ENCODE measurements at regions not wholly inside any gene's neighbourhood (a gene's known extent, or its start where the extent isn't known, plus 50 kb on each side); places are given as distances from the start of the nearest gene placed in this dataset.

DNA sequence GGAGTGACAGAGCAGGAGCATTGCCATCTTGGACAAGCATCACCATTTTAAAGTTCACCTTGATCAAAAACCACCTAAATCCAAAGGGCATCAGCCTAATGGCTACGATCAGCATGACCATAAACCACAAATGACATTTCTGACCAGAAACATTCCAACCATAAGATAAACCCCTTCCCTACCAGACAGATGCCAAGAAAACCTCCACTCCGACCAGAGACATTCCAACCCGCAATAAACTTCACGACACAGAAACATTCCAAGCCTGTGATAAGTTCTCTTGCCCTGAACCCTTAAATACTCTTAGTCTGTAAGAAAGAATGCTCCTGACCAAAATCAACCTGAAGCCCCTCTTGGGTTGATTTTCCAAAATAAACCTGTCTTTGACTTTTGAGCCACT, 606.9 kb downstream of the POM121L12 start (continued):
- no peak for TF ChIP-seq ETV1 (tag; conservative IDR thresholded peaks at IDR 0.05; ENCODE audit: low read depth)

DNA sequence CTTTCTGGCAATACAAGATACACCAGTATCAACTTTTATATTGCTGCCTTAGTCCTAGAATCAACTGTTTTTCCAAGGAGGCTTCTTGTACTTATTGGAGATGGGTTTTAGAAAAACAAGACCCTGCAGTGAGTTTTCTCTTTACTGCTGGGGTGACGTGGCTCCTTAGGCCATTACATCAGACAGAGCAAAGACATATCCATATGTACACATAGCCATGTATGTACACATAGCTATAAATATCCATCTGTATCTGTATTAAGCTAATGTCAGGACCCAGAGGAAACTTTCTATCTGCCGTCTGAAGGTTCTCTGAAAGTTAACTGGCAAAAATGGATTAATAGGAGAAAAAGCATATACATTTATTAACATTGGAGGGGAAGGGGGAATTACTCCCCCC, 607.4 kb downstream of the POM121L12 start:
- no peak overlapping the region for H3K4me2 ChIP-seq (ENCODE audit: insufficient read depth, low read length)
- H3K27me3 ChIP-seq (ENCODE audit: control insufficient read depth in 2 of 2, insufficient read depth in 2 of 2, low read length in 2 of 2) = no peaks in the 10 kb centered on the region
- BruUV-seq (replicated peaks) = no TSS peak
- no peak for DNase-seq (ENCODE audit: extremely low read depth in 1 of 4, low spot score in 3 of 4)
- no peak for ATAC-seq
- no peaks in the 10 kb centered on the region for H3K4me1 ChIP-seq (replicated peaks in 1 of 2; ENCODE audit: control insufficient read depth in 2 of 2, insufficient read depth in 2 of 2, low read length in 2 of 2)
- H2AFZ ChIP-seq (ENCODE audit: low read depth, low read length) = no peak overlapping the region
- H4K20me1 ChIP-seq (replicated peaks; ENCODE audit: control insufficient read depth, insufficient read depth, low read length) = no peaks in the 10 kb centered on the region
- H3K9me1 ChIP-seq (ENCODE audit: control insufficient read depth, insufficient read depth, low read length) = no peaks in the 10 kb centered on the region
- H3K36me3 ChIP-seq (ENCODE audit: control insufficient read depth, insufficient read depth, low read length) = no peaks in the 10 kb centered on the region
- no peaks in the 10 kb centered on the region for H3K79me2 ChIP-seq (ENCODE audit: control insufficient read depth, insufficient read depth, low read length)
- no peak overlapping the region for H3K4me3 ChIP-seq
- no peak for TF ChIP-seq CREB1 (IDR thresholded peaks at IDR 0.05)
- no peak for TF ChIP-seq CREB1 (CRISPR knock-in tag; IDR thresholded peaks at IDR 0.05)
- no peak for TF ChIP-seq SRF (CRISPR knock-in tag; IDR thresholded peaks at IDR 0.05)
- no peak for TF ChIP-seq NR2C1 (IDR thresholded peaks at IDR 0.05)
- TF ChIP-seq NR2C1 (tag; IDR thresholded peaks at IDR 0.05) = no peak
- no peak for TF ChIP-seq NR3C1 (CRISPR knock-in tag; IDR thresholded peaks at IDR 0.05)
- TF ChIP-seq, protein P1, sequence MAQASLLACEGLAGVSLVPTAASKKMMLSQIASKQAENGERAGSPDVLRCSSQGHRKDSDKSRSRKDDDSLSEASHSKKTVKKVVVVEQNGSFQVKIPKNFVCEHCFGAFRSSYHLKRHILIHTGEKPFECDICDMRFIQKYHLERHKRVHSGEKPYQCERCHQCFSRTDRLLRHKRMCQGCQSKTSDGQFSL (CRISPR knock-in tag; IDR thresholded peaks at IDR 0.05) = no peak
- TF ChIP-seq, protein P1 (tag; IDR thresholded peaks at IDR 0.05) = no peak
- no peak for TF ChIP-seq ZNF324 (CRISPR knock-in tag; IDR thresholded peaks at IDR 0.05)
- TF ChIP-seq, protein P2, sequence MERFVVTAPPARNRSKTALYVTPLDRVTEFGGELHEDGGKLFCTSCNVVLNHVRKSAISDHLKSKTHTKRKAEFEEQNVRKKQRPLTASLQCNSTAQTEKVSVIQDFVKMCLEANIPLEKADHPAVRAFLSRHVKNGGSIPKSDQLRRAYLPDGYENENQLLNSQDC (CRISPR knock-in tag; IDR thresholded peaks at IDR 0.05) = no peak
- TF ChIP-seq ARHGAP35 (IDR thresholded peaks at IDR 0.05; ENCODE audit: partially characterized antibody) = no peak
- no peak for TF ChIP-seq PCBP1 (IDR thresholded peaks at IDR 0.05; ENCODE audit: low read depth, low read length, poor library complexity, severe bottlenecking)
- TF ChIP-seq NCOA4 (IDR thresholded peaks at IDR 0.05; ENCODE audit: partially characterized antibody) = no peak
- no peak for TF ChIP-seq RBM34 (IDR thresholded peaks at IDR 0.05; ENCODE audit: borderline replicate concordance, insufficient read depth, low read length)
- TF ChIP-seq SRSF9 (IDR thresholded peaks at IDR 0.05; ENCODE audit: borderline replicate concordance, low read depth, low read length) = no peak
- no peak for TF ChIP-seq CBX1 (IDR thresholded peaks at IDR 0.05; ENCODE audit: low read depth)
- TF ChIP-seq RBBP5 (IDR thresholded peaks at IDR 0.05; ENCODE audit: borderline replicate concordance, insufficient read depth, low read length, poor library complexity, severe bottlenecking) = no peak
- H3K9ac ChIP-seq (ENCODE audit: insufficient read depth in 1 of 2, low read depth in 2 of 2, low read length in 2 of 2) = no peak overlapping the region
- H3K9me3 ChIP-seq (replicated peaks; ENCODE audit: control insufficient read depth, insufficient read depth, low read depth, low read length) = 0 out of 2 replicates have a peak, but pooled peaks cover 2% of the 10 kb centered on the region
- in situ Hi-C loops (cut with MboI) (no loop called here), intact Hi-C loops (cut with micrococcal nuclease) (no loop called here)
- FAIRE-seq = no peak
- 0% methylated on average over 2 of the region's 2 CpGs for WGBS (ENCODE audit: insufficient coverage, low coverage, missing lambda C conversion rate)
- H3K27ac ChIP-seq (ENCODE audit: extremely low read depth, low read depth, low read length) = no peak overlapping the region
- POLR2A ChIA-PET = no interaction called here
- CTCF ChIA-PET (ENCODE audit: low intra/inter-chr PET ratio) = no interaction called here
